ENCODE measurements at regions not wholly inside any gene's neighbourhood (a gene's known extent, or its start where the extent isn't known, plus 50 kb on each side); places are given as distances from the start of the nearest gene placed in this dataset.
A peak's percentile ranks its signal among the peaks of the same experiment; 100 is the strongest.
"Not testable (repeated sequence)": the region's sequence is repeated elsewhere in the genome, so short reads cannot be mapped to it uniquely, and the experiment has no call there.

- no peak for DNase-seq
Measured at GRCh38 chr7:136103545-136104268, 126.5 kb upstream of the MTPN start.

- no peak for DNase-seq
Measured at GRCh38 chr7:136102881-136103280, 125.7 kb upstream of the MTPN start.

GRCh38 chr7:136092714-136093113 is 115.6 kb upstream of the MTPN start:
- not testable (repeated sequence) for DNase-seq

GRCh38 chr7:136087881-136088280 is 110.7 kb upstream of the MTPN start:
- DNase-seq, result no peak

GRCh38 chr7:136086712-136087111 is 109.6 kb upstream of the MTPN start:
- peak; percentile 86 for DNase-seq

- DNase-seq, result no peak
Measured at GRCh38 chr7:136079934-136080333, 102.8 kb upstream of the MTPN start.

GRCh38 chr7:136079478-136079892 is 102.3 kb upstream of the MTPN start:
- no peak for DNase-seq

- DNase-seq, result no peak
Measured at GRCh38 chr7:136079066-136079465, 101.9 kb upstream of the MTPN start.

GRCh38 chr7:136078630-136079029 is 101.5 kb upstream of the MTPN start:
- no peak for DNase-seq

- DNase-seq, result no peak
Measured at GRCh38 chr7:136076954-136077353, 99.8 kb upstream of the MTPN start.

- DNase-seq, result no peak
Measured at GRCh38 chr7:136074843-136075242, 97.7 kb upstream of the MTPN start.

- DNase-seq, result no peak
Measured at GRCh38 chr7:136072447-136072846, 95.3 kb upstream of the MTPN start.

GRCh38 chr7:136070736-136071505 is 93.8 kb upstream of the MTPN start:
- DNase-seq, result peak; percentile 51

- DNase-seq, result no peak
Measured at GRCh38 chr7:136069840-136070529, 92.8 kb upstream of the MTPN start.

GRCh38 chr7:136067277-136067676 is 90.1 kb upstream of the MTPN start:
- no peak for DNase-seq

- DNase-seq, result no peak
Measured at GRCh38 chr7:136066304-136067143, 89.4 kb upstream of the MTPN start.

GRCh38 chr7:136064627-136065237 is 87.6 kb upstream of the MTPN start:
- no peak for DNase-seq

- DNase-seq, result no peak
Measured at GRCh38 chr7:136064081-136064480, 86.9 kb upstream of the MTPN start.

GRCh38 chr7:136063326-136063666 is 86.1 kb upstream of the MTPN start:
- DNase-seq, result no peak

GRCh38 chr7:136062625-136063325 is 85.6 kb upstream of the MTPN start:
- no peak for DNase-seq

GRCh38 chr7:136061433-136061832 is 84.3 kb upstream of the MTPN start:
- DNase-seq, result no peak

GRCh38 chr7:136058546-136058945 is 81.4 kb upstream of the MTPN start:
- peak; percentile 66 for DNase-seq
